Stomach (tissue), 4 donors: ENCODE measurements at regions not wholly inside any gene's neighbourhood (a gene's known extent, or its start where the extent isn't known, plus 50 kb on each side); places are given as distances from the start of the nearest gene placed in this dataset.

Experiments used
- CTCF ChIP-seq, 7 experiments: fragments of 450-650 bp in 4 of 7; fragments of 200-600 bp in 3 of 7; sonication (generic) in 3 of 7; IDR thresholded peaks; one replicate each; pipeline ENCODE4 v1.5.1; 2016 to 2019; ENCODE audit warnings: antibody characterized with exemption in 7 of 7, control low read depth in 2 of 7, mild to moderate bottlenecking in 1 of 7
- EP300 ChIP-seq: sonication (generic); formaldehyde crosslinking; IDR thresholded peaks from one replicate; pipeline ENCODE4 v1.6.1; 2017; ENCODE audit warnings: antibody characterized with exemption
- POLR2A ChIP-seq, 4 donors: fragments of 450-650 bp; IDR thresholded peaks; one replicate each; pipeline ENCODE4 v1.6.1; 2016; ENCODE audit warnings: antibody characterized with exemption in 4 of 4, control low read depth in 2 of 4, mild to moderate bottlenecking in 1 of 4, moderate library complexity in 1 of 4
- POLR2AphosphoS5 ChIP-seq, 3 donors: sonication (generic); formaldehyde crosslinking; IDR thresholded peaks; one replicate each; pipeline ENCODE4 v1.6.1; 2016; ENCODE audit warnings: antibody characterized with exemption in 3 of 3

- TF ChIP-seq CTCF (IDR thresholded peaks at IDR 0.05) (no peak), POLR2A (IDR thresholded peaks at IDR 0.05) (no peak), EP300 (no peak), POLR2AphosphoS5 (IDR thresholded peaks at IDR 0.05) (no peak)
Observed at GRCh38 chr15:81905889-81906288, 139.9 kb downstream of the MEX3B start.
